ENCODE measurements at regions not wholly inside any gene's neighbourhood (a gene's known extent, or its start where the extent isn't known, plus 50 kb on each side); places are given as distances from the start of the nearest gene placed in this dataset.

DNA sequence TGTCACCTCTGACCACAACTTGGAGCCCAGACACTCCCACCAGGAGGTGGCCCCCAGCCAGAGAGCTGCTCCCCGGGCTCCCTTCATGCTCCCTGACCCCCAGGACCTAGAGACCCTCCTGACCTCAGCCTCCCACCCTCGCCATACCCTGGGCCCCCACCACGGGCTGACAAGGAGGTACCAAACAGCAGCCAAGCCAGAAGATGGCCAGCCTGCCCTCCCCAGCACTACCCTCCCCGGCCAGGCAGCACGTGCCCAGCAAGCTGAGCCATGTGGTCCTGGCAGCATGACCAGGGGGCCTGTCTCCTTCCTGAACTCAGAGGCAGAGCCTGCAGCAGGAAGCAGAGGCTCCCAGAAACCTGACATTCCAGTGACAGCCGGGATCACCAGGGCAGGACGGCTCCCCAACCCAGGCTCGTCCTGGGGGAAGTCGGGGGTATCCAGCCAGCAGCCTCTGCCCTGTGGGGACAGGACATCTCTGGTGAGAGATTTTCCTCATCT lies 69.4 kb upstream of the GPC1 start:
- DNase-seq (ENCODE audit: low spot score) = no peak
- 42% methylated on average over 9 of the region's 9 CpGs for WGBS
- intact Hi-C loops (cut with DNase I) = no loop called here

DNA sequence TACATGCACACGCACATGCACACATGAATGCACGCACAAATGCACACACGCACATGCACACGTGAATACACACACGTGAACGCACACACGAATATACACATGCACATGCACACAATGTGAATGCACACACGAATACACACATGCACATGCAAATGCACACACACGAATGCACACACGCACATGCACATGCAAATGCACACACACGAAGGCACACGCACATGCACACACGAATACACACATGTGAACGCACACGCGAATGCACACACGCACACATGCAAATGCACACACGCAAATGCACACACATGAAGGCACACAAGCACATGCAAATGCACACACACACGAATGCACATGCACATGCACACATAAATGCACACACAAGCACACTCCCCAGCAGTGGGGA lies 68.6 kb upstream of the GPC1 start:
- H3K27me3 ChIP-seq (replicated peaks; ENCODE audit: insufficient read depth) = peaks cover 5% of the 10 kb centered on the region
- no peak overlapping the region for H3K4me3 ChIP-seq
- peaks cover 4% of the 10 kb centered on the region for H3K4me1 ChIP-seq (replicated peaks)
- no peak overlapping the region for H3K27ac ChIP-seq
- intact Hi-C loops (cut with DNase I) = no loop called here
- TF ChIP-seq POLR2A (IDR thresholded peaks at IDR 0.05) (no peak), POLR2AphosphoS5 (IDR thresholded peaks at IDR 0.05) (no peak), CTCF (IDR thresholded peaks at IDR 0.05) (no peak)
- DNase-seq (ENCODE audit: low spot score) = no peak
- WGBS = 86% methylated on average over 19 of the region's 19 CpGs
- no peaks in the 10 kb centered on the region for H3K9me3 ChIP-seq
- H3K36me3 ChIP-seq = no peaks in the 10 kb centered on the region

More for the DNA sequence above, 69.4 kb upstream of the GPC1 start:
- TF ChIP-seq CTCF (IDR thresholded peaks at IDR 0.05) (no peak), POLR2A (IDR thresholded peaks at IDR 0.05) (no peak)
- Histone ChIP-seq H3K4me1 (replicated peaks) (peaks cover 4% of the 10 kb centered on the region), H3K27me3 (replicated peaks; ENCODE audit: insufficient read depth) (peaks cover 5% of the 10 kb centered on the region), H3K4me3 (no peak overlapping the region), H3K9me3 (no peaks in the 10 kb centered on the region), H3K27ac (no peak overlapping the region), H3K36me3 (no peaks in the 10 kb centered on the region)

GRCh38 chr2:240367721-240368120 lies 67.7 kb upstream of the GPC1 start:
- no peak overlapping the region for H3K27ac ChIP-seq
- H3K4me3 ChIP-seq = no peak overlapping the region
- peaks cover 4% of the 10 kb centered on the region for H3K4me1 ChIP-seq (replicated peaks)
- TF ChIP-seq POLR2A (IDR thresholded peaks at IDR 0.05) (no peak), CTCF (IDR thresholded peaks at IDR 0.05) (no peak), POLR2AphosphoS5 (IDR thresholded peaks at IDR 0.05) (no peak)
- no peaks in the 10 kb centered on the region for H3K9me3 ChIP-seq
- H3K27me3 ChIP-seq (replicated peaks; ENCODE audit: insufficient read depth) = peaks cover 5% of the 10 kb centered on the region
- H3K36me3 ChIP-seq = no peaks in the 10 kb centered on the region
- 95% methylated on average over 11 of the region's 15 CpGs for WGBS
- intact Hi-C loops (cut with DNase I) = no loop called here
- no peak for DNase-seq (ENCODE audit: low spot score)

GRCh38 chr2:240368781-240369331 lies 66.6 kb upstream of the GPC1 start:
- intact Hi-C loops (cut with DNase I) = no loop called here
- TF ChIP-seq POLR2AphosphoS5 (IDR thresholded peaks at IDR 0.05) (no peak), CTCF (IDR thresholded peaks at IDR 0.05) (no peak)
- H3K9me3 ChIP-seq = no peaks in the 10 kb centered on the region
- H3K4me3 ChIP-seq = no peak overlapping the region
- H3K27me3 ChIP-seq (replicated peaks; ENCODE audit: insufficient read depth) = no peaks in the 10 kb centered on the region
- H3K4me1 ChIP-seq (replicated peaks) = peaks cover 4% of the 10 kb centered on the region
- 77% methylated on average over 15 of the region's 15 CpGs for WGBS
- no peaks in the 10 kb centered on the region for H3K36me3 ChIP-seq
- H3K27ac ChIP-seq = no peak overlapping the region
- DNase-seq (ENCODE audit: low spot score) = no peak

DNA sequence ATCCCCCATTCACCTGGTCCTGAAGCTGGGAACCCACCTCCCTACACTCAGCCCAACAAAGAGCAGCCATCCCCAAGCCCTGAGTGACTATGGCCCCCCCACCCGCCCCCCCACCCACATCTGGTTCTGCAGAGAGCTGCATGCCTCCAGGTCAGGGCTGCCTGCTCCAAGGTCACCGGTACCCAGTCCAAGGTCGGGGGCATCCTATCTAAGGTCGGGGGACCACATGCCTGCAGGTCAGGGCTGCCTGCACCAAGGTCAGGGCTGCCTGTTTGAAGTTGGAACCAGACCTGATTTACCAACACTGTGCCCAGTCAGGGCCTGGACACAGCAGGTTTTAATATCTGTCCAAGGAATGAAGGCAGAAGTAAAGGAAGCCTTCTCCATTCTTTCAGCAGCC lies 66.1 kb upstream of the GPC1 start:
- TF ChIP-seq POLR2A (IDR thresholded peaks at IDR 0.05) (no peak), CTCF (IDR thresholded peaks at IDR 0.05) (no peak), POLR2AphosphoS5 (IDR thresholded peaks at IDR 0.05) (no peak)
- Histone ChIP-seq H3K27ac (peak overlapping the region; percentile 39 to 41), H3K36me3 (no peaks in the 10 kb centered on the region), H3K27me3 (replicated peaks; ENCODE audit: insufficient read depth) (no peaks in the 10 kb centered on the region), H3K4me1 (replicated peaks) (peaks cover 4% of the 10 kb centered on the region), H3K9me3 (no peaks in the 10 kb centered on the region), H3K4me3 (no peak overlapping the region)
- 64% methylated on average over 4 of the region's 4 CpGs for WGBS
- intact Hi-C loops (cut with DNase I) = no loop called here
- DNase-seq (ENCODE audit: low spot score) = no peak
